Neural cell (in vitro differentiated cells): ENCODE measurements at regions not wholly inside any gene's neighbourhood (a gene's known extent, or its start where the extent isn't known, plus 50 kb on each side); places are given as distances from the start of the nearest gene placed in this dataset.

ENCODE experiments used
- H2AFZ ChIP-seq: fragments of 200-600, 300-800 bp; sonication (generic), shearing (Covaris generic); 2 replicates; pipeline ENCODE4 v1.6.0; 2014; ENCODE audit warnings: low read depth, mild to moderate bottlenecking, antibody characterized with exemption, low read length, moderate library complexity
- H3F3A ChIP-seq: fragments of 200-600 bp; shearing (Covaris generic); 2 replicates; pipeline ENCODE4 v1.6.1; 2016; ENCODE audit warnings: mild to moderate bottlenecking, moderate library complexity, mixed read lengths, antibody characterized with exemption, low read length; ENCODE audit not compliant: insufficient read depth, poor library complexity, severe bottlenecking
- H3K27ac ChIP-seq: fragments of 200-600, 300-800 bp; sonication (generic), shearing (Covaris generic); 2 replicates; pipeline ENCODE4 v1.5.1; 2014; ENCODE audit warnings: mild to moderate bottlenecking, low read length, moderate library complexity
- H3K27me3 ChIP-seq: fragments of 300-800, 200-600 bp; sonication (generic), shearing (Covaris generic); 2 replicates; pipeline ENCODE4 v1.6.0; 2014; ENCODE audit warnings: mild to moderate bottlenecking, low read depth, low read length, moderate library complexity; ENCODE audit not compliant: insufficient read depth
- H3K36me3 ChIP-seq: fragments of 300-800, 200-600 bp; sonication (generic), shearing (Covaris generic); 2 replicates; pipeline ENCODE4 v1.5.1; 2014; ENCODE audit warnings: mild to moderate bottlenecking, antibody characterized with exemption, low read length, moderate library complexity; ENCODE audit not compliant: insufficient read depth
- H3K4me2 ChIP-seq: fragments of 300-800, 200-600 bp; sonication (generic), shearing (Covaris generic); 2 replicates; pipeline ENCODE4 v1.6.0; 2014; ENCODE audit warnings: mild to moderate bottlenecking, low read length
- H3K4me3 ChIP-seq: fragments of 300-800, 200-600 bp; sonication (generic), shearing (Covaris generic); 2 replicates; pipeline ENCODE4 v1.5.1; 2014; ENCODE audit warnings: mild to moderate bottlenecking, low read length, moderate library complexity
- H3K79me2 ChIP-seq: fragments of 200-600 bp; shearing (Covaris generic); replicated peaks from 2 replicates; pipeline ENCODE4 v1.6.0; 2014; ENCODE audit warnings: mild to moderate bottlenecking, low read length, moderate library complexity; ENCODE audit not compliant: insufficient read depth
- H3K9ac ChIP-seq: fragments of 300-800, 200-600 bp; sonication (generic), shearing (Covaris generic); 2 replicates; pipeline ENCODE4 v1.6.1; 2016; ENCODE audit warnings: mild to moderate bottlenecking, low read length, mixed read lengths
- H3K9me2 ChIP-seq: fragments of 200-600 bp; shearing (Covaris generic); 2 replicates; pipeline ENCODE4 v1.6.1; 2016; ENCODE audit warnings: mild to moderate bottlenecking, low read length, mixed read lengths; ENCODE audit not compliant: insufficient read depth
- H3K9me3 ChIP-seq: fragments of 200-600, 300-800 bp; sonication (generic), shearing (Covaris generic); 2 replicates; pipeline ENCODE4 v1.6.1; 2016; ENCODE audit warnings: mild to moderate bottlenecking, mixed run types, low read length, moderate library complexity, mixed read lengths
- H4K20me1 ChIP-seq: fragments of 200-600 bp; shearing (Covaris generic); 2 replicates; pipeline ENCODE4 v1.6.1; 2016; ENCODE audit warnings: mild to moderate bottlenecking, mixed run types; ENCODE audit not compliant: insufficient read depth
- CTCF ChIP-seq: fragments of 450-650 bp; IDR thresholded peaks from 2 replicates; pipeline ENCODE4 v1.5.1; 2014; ENCODE audit warnings: antibody characterized with exemption, mild to moderate bottlenecking, moderate library complexity; ENCODE audit not compliant: poor library complexity, severe bottlenecking
- EP300 ChIP-seq: fragments of 450-650 bp; conservative IDR thresholded peaks from 2 replicates; pipeline ENCODE4 v1.6.1; 2014; ENCODE audit warnings: antibody characterized with exemption, mild to moderate bottlenecking, moderate library complexity; ENCODE audit not compliant: poor library complexity, severe bottlenecking
- EZH2 ChIP-seq: fragments of 200-600, 300-800 bp; shearing (Covaris generic), sonication (generic); IDR thresholded peaks from 2 replicates; pipeline ENCODE4 v1.6.1; 2014; ENCODE audit warnings: antibody characterized with exemption, low read length, borderline replicate concordance, mild to moderate bottlenecking; ENCODE audit not compliant: insufficient read depth, poor library complexity, severe bottlenecking
- MXI1 ChIP-seq: fragments of 450-650 bp; conservative IDR thresholded peaks from 2 replicates; pipeline ENCODE4 v1.6.1; 2014; ENCODE audit warnings: antibody characterized with exemption, mild to moderate bottlenecking; ENCODE audit not compliant: poor library complexity, severe bottlenecking
- POLR2AphosphoS5 ChIP-seq: IDR thresholded peaks from 2 replicates; pipeline ENCODE4 v1.6.1; 2012
- RAD21 ChIP-seq: fragments of 450-650 bp; conservative IDR thresholded peaks from 2 replicates; pipeline ENCODE4 v1.6.1; 2014; ENCODE audit warnings: antibody characterized with exemption, mild to moderate bottlenecking, moderate library complexity
- REST ChIP-seq: IDR thresholded peaks from 2 replicates; pipeline ENCODE4 v1.6.1; 2012; ENCODE audit warnings: borderline replicate concordance
- SMC3 ChIP-seq: fragments of 450-650 bp; conservative IDR thresholded peaks from 2 replicates; pipeline ENCODE4 v1.6.1; 2014; ENCODE audit warnings: antibody characterized with exemption, mild to moderate bottlenecking, moderate library complexity; ENCODE audit not compliant: poor library complexity
- TAF1 ChIP-seq: IDR thresholded peaks from 2 replicates; pipeline ENCODE4 v1.6.1; 2012; ENCODE audit warnings: low read depth

- no peak overlapping the region for H3K9ac ChIP-seq
- no peaks in the 10 kb centered on the region for H3K36me3 ChIP-seq
- H3K27ac ChIP-seq = no peak overlapping the region
- no peaks in the 10 kb centered on the region for H3F3A ChIP-seq
- H3K27me3 ChIP-seq = no peaks in the 10 kb centered on the region
- no peaks in the 10 kb centered on the region for H3K9me2 ChIP-seq
- no peaks in the 10 kb centered on the region for H3K79me2 ChIP-seq
- no peaks in the 10 kb centered on the region for H3K9me3 ChIP-seq
- TF ChIP-seq CTCF = no peak
- TF ChIP-seq SMC3 = no peak
- TF ChIP-seq RAD21 = no peak
- no peak for TF ChIP-seq POLR2AphosphoS5
- no peak for TF ChIP-seq TAF1
- TF ChIP-seq EZH2 = no peak
- no peak for TF ChIP-seq EP300
- no peak for TF ChIP-seq REST
- TF ChIP-seq MXI1 = no peak
- no peaks in the 10 kb centered on the region for H4K20me1 ChIP-seq
- no peak overlapping the region for H3K4me2 ChIP-seq
- H2AFZ ChIP-seq = no peak overlapping the region
- H3K4me3 ChIP-seq = no peak overlapping the region
Measured at GRCh38 chr12:74896186-74896585, 313.5 kb downstream of the KCNC2 start.

GRCh38 chr12:74897425-74898211 is 312.0 kb downstream of the KCNC2 start:
- no peak overlapping the region for H3K4me3 ChIP-seq
- no peaks in the 10 kb centered on the region for H3K27me3 ChIP-seq
- no peaks in the 10 kb centered on the region for H3K79me2 ChIP-seq
- no peak for TF ChIP-seq TAF1
- no peak for TF ChIP-seq POLR2AphosphoS5
- no peak for TF ChIP-seq SMC3
- no peak for TF ChIP-seq EP300
- no peak for TF ChIP-seq EZH2
- no peak for TF ChIP-seq MXI1
- TF ChIP-seq RAD21 = no peak
- no peak for TF ChIP-seq REST
- no peaks in the 10 kb centered on the region for H3K9me2 ChIP-seq
- no peaks in the 10 kb centered on the region for H3K9me3 ChIP-seq
- no peaks in the 10 kb centered on the region for H4K20me1 ChIP-seq
- H3F3A ChIP-seq = no peaks in the 10 kb centered on the region
- no peak overlapping the region for H3K27ac ChIP-seq
- H3K4me2 ChIP-seq = no peak overlapping the region
- H3K36me3 ChIP-seq = no peaks in the 10 kb centered on the region
- no peak overlapping the region for H3K9ac ChIP-seq
- H2AFZ ChIP-seq = no peak overlapping the region
